AG08395 (cell line): ENCODE measurements at regions not wholly inside any gene's neighbourhood (a gene's known extent, or its start where the extent isn't known, plus 50 kb on each side); places are given as distances from the start of the nearest gene placed in this dataset.

Experiments
- DNase-seq: peaks from one replicate; pipeline ENCODE4 v3.0.0; 2012; ENCODE audit warnings: mixed read lengths, low spot score

DNA sequence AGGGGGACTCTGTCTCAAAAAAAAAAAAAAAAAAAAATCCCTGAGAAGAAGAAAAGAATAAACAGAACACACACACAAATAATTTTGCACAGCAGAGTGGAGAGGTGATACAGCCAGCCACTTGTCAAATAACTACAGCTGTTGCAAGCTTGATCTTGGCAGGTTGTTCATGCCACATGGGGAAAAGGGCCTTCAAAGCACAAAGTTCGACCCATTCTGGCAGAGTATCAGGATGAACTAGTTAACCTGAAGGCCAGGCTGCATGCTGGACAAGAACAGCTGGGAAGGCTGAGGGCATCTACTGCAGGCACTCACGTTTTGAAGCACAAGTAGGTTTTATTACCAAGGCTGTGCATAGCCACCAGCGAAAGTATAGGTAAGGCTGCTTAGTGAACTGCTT lies 104.1 kb downstream of the KCTD15 start:
- no peak for DNase-seq

DNA sequence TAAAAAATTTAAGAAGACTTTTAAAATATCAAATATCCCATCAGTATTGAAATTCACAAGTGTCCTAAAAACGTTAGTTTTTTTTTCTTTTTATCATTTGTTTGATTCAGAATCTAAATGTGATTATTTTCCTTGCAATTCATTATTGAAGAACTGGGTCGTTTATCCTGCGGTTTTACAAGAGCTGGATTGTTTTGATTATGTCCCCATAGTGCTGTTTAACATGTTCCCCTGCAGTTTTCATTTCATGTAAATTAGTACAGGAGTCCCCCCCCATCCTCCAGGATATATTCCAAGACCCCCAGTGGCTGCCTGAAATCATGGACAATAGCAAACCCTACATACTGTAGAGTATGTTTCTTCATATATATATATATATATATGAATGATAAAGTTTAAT lies 105.7 kb downstream of the KCTD15 start:
- DNase-seq: no peak

DNA sequence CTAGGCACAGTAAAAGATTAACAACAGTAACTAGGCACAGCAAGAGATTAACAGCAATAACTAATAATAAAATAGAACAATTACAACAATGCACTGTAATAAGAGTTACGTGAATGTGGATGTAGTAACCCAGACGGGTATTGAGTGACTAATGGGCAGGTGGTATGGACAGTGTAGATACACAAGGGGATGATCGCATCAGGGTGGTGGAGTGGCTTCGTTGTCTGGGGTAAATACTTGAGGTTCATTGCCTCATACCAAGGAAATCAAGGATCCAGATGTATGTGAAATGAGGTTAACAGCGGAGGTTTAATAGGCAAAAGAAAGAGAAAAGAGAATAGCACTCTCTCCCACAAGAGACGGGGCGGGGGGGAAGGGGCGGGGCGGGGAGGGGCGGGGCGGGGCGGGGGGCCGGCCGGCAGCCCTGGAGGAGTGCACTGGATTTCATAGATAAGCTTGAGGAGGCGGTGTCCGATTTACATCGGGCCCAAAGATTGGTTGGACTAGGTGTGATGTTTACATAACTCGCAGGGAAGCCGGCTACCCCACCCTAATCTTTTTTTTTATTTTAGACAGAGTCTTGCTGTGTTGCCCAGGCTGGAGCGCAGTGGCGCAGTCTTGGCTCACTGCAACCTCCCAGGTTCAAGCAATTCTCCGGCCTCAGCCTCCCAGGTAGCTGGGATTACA lies 106.3 kb downstream of the KCTD15 start:
- DNase-seq: no peak

DNA sequence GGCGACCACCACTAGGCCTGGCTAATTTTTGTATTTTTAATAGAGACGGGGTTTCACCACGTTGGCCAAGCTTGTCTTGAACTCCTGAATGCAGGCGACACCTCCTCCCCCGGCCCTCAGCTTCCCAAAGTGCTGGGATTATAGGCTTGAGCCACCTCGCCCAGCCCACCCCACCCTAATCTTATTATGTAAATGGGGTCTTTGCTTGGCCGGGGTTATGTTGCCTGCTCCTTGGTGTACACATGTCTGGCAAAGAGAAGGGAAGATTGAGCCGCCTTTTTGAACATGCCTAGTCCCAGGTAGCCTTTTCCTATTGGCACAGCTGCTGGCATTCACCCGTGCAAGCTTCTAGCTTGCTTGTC lies 106.8 kb downstream of the KCTD15 start:
- no peak for DNase-seq

DNA sequence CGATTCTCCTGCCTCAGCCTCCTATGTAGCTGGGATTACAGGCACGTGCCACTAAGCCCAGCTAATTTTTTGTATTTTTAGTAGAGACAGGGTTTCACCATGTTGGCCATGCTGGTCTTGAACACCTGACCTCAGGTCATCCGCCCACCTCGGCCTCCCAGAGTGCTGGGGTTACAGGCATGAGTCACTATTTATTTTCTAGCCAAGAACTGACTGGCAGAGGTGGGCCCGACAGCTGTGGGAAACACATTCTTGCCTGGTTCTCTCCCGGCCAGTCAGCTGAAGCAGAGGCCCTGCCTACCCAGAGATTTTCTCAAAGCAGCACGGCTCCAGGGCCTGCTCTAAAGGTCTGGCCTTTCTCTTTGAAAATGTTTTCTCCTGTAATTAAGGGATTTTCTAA lies 108.0 kb downstream of the KCTD15 start:
- no peak for DNase-seq

DNA sequence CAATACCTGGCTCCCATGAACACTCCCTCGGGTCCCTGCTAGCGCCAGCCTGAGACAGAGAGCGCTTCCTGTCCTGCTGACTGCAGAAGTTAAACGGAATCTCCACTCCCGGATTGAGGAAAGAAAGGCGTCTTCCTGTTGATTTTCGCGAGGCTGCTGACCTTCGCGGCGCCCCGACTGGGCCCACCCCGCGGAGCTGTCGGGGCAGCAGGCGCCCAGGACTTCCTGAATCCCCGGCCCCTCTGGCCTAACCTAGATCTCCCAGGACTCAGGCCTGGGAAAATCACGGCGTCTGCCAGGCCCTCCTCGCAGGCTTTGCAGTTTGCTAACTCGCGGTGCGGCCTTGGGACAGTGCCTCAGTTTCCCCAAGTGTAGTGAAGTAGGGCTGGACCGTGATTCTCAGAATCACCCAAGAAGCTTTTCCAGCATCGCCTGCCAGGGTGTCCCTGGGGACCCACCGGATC lies 108.8 kb downstream of the KCTD15 start:
- no peak for DNase-seq

DNA sequence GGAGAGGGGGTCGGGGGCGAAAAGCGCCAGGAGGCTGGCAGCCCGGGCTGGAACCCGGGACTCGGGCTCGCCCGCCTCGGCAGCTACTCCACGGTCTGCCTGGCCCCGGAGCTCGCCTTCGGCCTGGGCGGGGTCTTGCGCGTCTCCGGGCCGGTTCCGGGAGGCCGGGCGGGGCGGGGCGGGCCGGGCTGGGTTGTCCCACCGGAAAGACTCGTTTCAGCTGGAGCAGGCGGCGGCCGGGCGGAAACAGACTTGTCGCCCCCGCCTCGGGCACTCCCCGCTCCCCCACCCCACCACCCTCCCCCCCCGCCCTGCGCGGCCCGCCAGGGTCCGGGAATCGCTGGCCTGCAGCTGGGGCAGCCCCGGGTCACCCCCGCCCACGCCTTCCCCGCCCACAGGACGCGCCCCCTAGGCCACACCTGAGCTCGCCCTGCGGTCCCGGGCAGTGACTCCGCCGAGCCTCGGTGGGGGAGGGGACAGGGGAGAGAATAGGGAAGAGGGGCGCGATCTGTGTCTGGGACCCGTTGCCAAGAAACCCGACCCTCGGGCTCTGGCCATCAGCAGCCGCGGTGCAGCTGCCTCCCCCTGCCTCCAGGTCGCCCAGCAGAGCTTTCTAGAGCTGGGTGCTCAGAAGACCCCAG lies 109.4 kb downstream of the KCTD15 start:
- peak; percentile 19 for DNase-seq

DNA sequence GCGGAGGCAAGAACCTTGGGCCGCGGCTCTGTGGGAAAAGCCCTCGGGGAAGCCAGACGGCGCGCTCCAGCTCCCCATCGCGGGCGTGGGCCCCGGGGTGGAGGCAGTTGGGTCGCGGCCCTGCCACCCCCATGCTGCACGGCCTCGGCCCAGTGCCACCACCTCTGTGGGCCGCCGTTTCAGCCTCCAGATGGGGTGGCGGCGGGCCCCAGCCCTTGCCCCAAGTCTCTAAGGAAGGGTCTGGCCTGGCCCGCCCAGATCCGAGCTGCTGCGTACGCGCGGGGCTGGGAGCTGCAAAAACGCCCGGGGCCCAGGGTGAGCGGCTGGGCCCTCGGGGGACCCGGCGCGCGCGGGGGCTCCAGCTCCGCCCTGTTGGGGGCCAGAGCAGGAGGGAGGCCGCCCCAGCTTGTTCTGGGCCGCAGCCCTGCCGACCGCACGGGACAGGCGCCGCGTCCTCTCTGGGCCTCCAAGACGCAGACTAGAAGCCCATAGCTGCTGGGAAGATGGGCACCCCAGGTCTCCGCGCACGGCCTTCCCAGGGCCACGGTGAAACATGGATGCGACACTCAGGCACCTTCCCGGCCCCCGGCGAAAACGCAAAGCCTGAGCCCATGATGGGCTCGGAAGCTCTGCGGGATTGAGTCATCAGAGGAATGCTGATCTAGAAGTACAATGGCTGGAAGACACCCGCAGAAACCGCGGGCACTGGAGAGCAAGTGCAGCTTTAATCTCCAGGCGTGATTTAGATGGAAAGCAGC lies 110.1 kb downstream of the KCTD15 start:
- DNase-seq: peak; percentile 15

DNA sequence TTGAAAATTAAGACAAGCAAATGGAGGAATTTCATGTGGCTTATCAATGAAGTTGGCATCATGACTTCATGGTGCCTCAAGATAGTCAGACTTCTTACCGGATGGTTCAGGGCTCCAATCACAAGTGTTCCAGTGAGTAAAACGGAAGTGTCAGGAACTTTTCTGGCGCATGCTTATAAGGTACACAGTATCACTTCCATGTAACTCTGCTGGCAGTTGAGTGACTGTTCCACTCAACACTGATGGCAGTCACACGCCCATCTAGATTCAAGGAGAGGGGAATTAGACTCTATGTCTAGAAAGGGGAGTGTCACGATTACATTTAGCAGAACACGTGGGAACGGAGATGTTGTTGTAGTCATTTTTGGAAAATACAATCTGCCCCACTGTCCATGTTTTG lies 114.3 kb downstream of the KCTD15 start:
- DNase-seq: no peak

DNA sequence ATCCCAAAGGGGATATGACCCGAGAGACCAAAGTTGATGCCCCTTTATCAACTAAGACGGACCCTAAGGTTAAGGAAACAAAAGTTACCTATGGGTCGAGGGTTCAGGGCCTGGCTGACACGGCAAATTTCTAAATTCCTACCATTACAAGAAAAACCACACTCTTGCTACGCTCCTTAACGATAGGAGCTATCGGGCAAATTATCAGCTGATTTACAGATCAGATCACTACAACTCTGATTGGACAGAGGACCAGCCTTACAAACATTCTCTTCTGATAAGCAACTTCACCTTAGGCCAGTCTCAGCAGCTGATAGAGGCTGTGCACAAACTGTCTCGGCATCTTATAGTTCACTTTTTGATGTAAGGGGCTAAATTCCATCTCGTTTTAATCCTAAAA lies 117.9 kb downstream of the KCTD15 start:
- DNase-seq: no peak

DNA sequence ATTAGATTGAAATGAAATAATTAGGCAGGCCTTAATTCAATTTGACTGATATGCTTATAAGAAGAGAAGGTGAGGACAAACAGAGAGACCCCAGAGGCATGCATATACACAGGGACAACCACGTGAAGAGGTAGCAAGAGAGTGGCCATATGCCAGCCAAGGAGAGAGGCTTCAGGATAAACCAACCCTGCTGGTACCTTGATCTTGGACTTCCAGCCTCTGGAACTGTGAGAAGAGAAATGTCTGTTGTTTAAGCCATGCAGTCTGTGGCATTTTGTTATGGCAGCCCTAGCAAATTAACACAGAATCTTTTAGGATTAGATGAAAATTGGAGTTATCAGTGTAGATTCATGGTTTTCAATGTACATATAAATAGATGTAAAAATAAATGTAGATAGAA lies 120.1 kb downstream of the KCTD15 start:
- DNase-seq: no peak

DNA sequence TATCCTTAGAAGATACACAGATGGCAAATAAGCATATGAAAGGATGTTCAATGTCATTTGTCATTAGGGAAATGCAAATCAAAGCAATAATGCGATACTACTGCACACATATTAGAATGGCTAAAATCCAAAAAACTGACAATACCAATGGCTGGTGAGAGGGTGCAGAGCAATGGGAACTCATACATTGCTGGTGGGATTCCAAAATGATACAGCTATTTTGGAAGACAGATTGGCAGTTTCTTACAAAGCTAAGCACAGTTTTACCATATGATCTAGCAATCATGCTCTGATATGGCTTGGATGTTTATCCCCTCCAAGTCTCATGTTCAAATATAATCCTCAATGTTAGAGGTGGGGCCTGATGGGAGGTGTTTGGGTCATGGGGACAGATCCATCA lies 122.6 kb downstream of the KCTD15 start:
- DNase-seq: no peak

DNA sequence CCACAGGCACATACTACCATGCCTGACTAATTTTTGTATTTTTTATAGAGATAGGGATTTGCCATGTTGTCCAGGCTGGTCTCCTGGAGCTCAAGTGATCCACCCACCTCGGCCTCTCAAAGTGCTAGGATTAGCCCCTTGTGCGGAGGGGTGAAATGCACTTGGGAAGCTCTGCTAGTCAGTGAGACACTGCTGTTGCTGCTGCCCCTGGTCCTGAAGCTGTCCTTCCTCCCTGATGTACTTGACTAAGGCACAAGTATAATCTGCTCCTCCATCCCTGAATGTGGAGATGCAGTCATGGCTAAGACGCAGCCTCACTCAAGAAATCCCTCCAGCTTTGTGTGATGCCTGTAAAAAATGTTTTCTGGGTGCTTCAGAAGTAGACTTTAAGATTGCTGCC lies 124.5 kb downstream of the KCTD15 start:
- no peak for DNase-seq

DNA sequence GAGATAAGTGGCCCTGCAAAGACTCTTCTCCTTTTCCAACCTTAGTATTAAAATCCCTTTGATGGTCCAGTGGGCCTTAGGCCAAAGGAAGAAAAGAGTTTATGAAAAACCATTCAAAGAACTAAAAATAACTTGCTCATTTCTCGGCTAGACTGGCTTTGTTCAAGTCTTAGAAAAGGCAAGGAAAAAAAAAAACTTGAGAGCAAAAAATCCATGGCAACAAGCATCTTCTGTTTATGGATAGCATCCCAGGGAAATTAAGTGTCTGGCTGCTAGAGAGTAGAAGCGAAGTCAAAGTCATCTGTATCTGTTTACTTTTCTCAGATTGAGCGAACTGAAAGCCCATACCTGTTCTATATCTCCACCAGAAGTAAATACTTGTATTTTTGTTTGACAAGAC lies 129.6 kb downstream of the KCTD15 start:
- DNase-seq: no peak

DNA sequence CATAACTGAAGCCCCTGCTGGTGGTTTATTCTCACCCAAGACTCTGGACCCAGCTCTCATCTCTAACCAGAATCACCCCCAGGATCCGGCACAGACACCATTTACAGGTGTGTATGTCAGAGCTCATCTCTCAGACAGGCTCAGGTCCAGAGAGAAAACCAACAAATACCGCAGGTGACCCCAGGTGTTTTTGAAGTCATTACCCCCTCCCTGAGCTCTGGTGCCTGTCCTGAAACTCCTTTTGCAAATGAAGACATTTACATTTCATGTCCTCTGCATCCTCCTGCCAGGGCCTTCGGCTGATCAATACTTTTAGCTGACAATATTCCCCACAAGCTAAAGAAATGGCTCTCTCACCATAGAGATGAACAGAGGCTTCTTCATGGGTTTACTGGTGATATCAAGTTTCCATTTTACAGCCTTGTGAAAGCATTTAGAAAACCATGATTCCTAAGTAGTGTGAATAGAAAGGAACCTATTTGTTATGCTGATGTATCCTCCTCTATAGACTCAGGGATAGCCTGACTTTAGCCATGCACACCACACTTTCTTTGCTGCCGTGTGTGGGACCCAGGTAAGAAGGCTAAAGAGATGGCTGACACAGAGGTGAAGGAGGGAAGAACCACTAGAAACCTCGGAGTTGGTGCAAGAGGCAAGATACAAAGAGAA lies 131.3 kb downstream of the KCTD15 start:
- DNase-seq: no peak

DNA sequence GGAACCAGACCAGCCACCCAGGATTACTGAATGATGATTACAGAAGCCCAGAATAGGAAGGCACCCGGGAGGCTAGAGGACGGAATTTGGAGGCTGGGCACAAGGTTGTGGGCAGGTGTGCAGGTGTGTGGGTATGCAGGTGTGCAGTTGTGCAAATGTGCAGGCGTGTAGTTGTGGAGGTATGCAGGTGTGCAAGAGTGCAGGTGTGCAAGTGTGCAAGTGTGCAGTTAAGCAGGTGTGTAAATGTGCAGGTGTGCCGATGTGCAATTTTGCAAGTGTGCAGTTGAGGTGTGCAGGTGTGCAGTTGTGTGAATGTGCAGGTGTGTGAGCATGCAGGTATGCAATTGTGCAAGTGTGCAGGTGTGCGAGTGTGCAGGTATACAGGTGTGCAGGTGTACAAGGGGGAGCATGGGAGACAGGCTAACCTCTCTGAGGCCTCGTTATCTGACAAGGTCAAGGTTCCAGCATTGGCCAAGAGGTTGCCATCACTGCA lies 131.8 kb downstream of the KCTD15 start:
- DNase-seq: no peak

DNA sequence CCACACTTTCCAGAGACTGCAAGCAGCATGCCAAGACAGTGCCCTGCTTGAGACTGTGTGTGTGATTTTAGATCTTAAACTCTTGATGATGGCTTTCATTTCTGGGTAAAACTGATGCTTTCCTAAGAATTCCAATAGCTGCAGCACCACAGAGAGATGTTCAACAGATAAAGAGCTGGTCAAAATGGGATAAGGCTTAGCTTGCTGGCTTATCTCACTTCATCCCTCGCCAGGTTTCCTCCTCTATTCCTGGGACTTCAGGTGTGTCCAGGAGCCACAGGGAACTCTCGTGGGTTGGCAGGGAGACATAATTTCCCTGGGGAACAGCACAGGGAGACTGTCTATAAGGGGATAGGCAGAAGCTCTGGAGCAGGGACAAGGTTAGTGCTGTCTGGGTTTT lies 137.3 kb downstream of the KCTD15 start:
- DNase-seq: no peak

DNA sequence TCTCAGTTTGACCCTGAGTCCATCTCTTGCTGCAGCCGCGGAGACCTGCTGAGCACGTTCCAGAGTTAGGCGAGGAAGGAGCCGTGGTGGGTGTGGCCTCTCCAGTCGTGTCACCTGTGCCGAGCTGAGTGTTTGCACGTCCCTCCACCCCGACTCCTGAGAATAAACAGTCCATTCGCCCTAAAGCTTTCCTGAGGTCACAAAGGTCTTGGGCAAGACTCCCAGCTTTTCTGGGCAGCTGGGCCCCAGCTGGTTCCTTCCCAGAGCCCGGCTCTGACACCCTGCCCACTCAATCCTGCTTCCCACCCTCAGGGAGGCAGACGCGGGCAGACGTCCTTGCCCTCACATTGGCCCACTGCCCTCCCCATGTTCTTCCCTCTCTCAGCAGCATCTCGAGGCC lies 142.2 kb downstream of the KCTD15 start:
- DNase-seq: no peak

DNA sequence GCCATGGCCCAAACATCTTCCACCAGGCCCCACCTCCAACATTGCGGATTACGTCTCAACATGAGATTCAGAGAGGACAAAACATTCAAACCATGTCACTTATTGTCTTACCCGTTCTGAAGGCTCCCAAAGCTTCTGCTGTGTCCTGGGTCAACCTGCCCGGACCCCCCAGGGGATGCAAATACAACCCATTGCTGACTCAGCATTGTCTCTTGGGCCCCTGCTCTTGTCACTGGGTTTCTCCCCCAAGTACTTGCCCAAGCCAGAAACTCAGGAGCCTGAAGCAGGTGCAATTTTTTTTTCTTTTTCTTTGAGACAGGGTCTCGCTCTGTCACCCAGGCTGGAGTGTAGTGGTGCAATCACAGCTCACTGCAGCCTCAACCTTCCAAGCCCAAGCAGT lies 144.5 kb downstream of the KCTD15 start:
- no peak for DNase-seq

DNA sequence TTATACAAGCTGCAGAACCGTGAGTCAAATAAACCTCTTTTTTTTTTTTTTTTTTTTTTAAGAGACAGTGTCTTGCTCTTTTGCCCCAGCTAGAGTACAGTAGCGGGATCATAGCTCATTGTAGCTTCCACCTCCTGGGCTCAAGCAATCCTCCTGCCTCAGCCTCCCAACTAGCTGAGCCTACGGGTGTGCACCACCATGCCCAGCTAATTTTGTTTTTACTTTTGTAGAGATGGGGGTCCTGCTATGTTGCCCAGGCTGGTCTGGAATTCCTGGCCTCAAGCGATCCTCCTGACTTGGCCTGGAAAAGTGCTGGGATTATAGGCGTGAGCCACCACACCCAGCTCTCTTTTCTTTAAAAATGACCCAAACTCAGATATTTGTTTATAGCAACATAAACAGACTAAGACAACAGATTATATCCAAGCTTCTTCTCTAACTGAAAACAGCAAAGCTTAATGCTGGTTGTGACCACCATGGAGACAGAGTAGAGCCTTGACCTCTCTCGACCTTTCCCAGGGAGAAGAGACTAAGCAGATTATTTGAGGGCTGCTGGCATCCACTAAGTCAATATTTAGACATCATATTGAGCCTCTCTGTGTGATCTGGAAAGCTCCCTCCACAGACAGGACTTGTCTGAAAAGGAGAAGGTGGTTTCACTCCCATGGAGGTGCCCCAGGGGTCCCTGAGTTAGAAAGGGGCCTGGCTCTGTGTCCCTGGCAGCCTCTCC lies 150.0 kb downstream of the KCTD15 start:
- no peak for DNase-seq

DNA sequence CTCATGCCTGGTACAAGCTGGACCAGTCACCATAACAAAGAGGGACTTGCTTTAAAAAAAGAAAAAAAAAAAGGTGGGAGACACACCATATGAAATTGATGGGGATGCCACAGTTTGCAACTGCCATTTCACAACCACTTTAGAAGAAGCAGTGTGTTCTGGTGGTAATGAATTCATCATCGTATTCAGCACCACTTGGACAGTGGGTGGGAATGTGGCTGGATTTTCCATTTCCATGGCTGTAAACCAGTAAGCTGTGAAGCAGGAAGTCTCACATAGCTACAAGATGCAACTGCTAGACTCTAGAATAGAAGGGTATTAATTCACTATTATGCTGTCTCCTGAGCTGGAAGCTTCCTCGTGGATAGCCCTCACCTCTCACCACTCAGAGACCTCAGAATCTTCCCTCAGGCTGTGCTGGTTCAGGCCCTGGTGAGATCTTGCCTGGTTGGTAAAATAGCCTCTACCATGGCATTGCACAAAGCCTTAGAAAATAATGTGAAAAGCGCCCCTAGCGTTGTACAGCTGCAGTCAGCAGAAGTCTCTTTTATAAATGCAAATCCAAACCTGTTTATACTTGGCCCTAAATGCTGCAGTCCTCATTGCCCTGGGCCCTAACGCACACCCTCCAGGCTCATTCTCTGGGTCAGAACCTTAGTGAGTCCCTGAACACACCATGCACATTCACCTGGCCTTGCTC lies 150.7 kb downstream of the KCTD15 start:
- DNase-seq: no peak
